SK-N-SH treated with all-trans-retinoic acid at 6 μM for 48 hours (cell line): ENCODE measurements at regions not wholly inside any gene's neighbourhood (a gene's known extent, or its start where the extent isn't known, plus 50 kb on each side); places are given as distances from the start of the nearest gene placed in this dataset.

Experiments
- ATAC-seq: fragments of 200-7000 bp; cut with Tn5 transposase; 3 replicates; pipeline ENCODE4 v1.9.1; 2020; ENCODE audit warnings: mild to moderate bottlenecking, moderate library complexity
- ARNTL ChIP-seq: fragments of 450-650 bp; formaldehyde crosslinking; IDR thresholded peaks from 2 replicates; pipeline ENCODE4 v1.5.0; 2020; ENCODE audit warnings: low read depth, mild to moderate bottlenecking, moderate library complexity, borderline replicate concordance
- BACH2 ChIP-seq: fragments of 250-450 bp; sonication (Bioruptor Pico); IDR thresholded peaks from 2 replicates; pipeline ENCODE4 v1.9.0; 2021; ENCODE audit warnings: mild to moderate bottlenecking, borderline replicate concordance
- CSDC2 ChIP-seq: fragments of 250-450 bp; sonication (Bioruptor Pico); IDR thresholded peaks from 2 replicates; pipeline ENCODE4 v1.5.0; 2020; ENCODE audit warnings: mild to moderate bottlenecking, moderate library complexity
- CSRNP3 ChIP-seq: fragments of 250-450 bp; sonication (Bioruptor Pico); IDR thresholded peaks from 2 replicates; pipeline ENCODE4 v1.5.1; 2021; ENCODE audit warnings: mild to moderate bottlenecking, moderate library complexity
- ESRRG ChIP-seq: fragments of 250-450 bp; sonication (Bioruptor Pico); IDR thresholded peaks from 2 replicates; pipeline ENCODE4 v1.6.1; 2021; ENCODE audit warnings: mild to moderate bottlenecking
- GLIS3 ChIP-seq: fragments of 250-450 bp; sonication (Bioruptor Pico); IDR thresholded peaks from 2 replicates; pipeline ENCODE4 v1.5.0; 2020; ENCODE audit warnings: mild to moderate bottlenecking, moderate library complexity
- ISL1 ChIP-seq: fragments of 250-450 bp; sonication (Bioruptor Pico); IDR thresholded peaks from 2 replicates; pipeline ENCODE4 v2.1.2; 2022; ENCODE audit warnings: mild to moderate bottlenecking, moderate library complexity
- OSR1 ChIP-seq: fragments of 250-450 bp; sonication (Bioruptor Pico); IDR thresholded peaks from 2 replicates; pipeline ENCODE4 v1.8.0; 2022; ENCODE audit warnings: moderate library complexity, mild to moderate bottlenecking, inconsistent platforms
- PPARA ChIP-seq: fragments of 250-450 bp; sonication (Bioruptor Pico); IDR thresholded peaks from 2 replicates; pipeline ENCODE4 v1.5.0; 2020; ENCODE audit warnings: mild to moderate bottlenecking, borderline replicate concordance
- RARB ChIP-seq: fragments of 250-450 bp; sonication (Bioruptor Pico); IDR thresholded peaks from 2 replicates; pipeline ENCODE4 v1.8.0; 2021; ENCODE audit warnings: mild to moderate bottlenecking, moderate library complexity
- SNAI2 ChIP-seq: fragments of 250-450 bp; sonication (Bioruptor Pico); IDR thresholded peaks from 2 replicates; pipeline ENCODE4 v1.5.0; 2020; ENCODE audit warnings: mild to moderate bottlenecking, moderate library complexity
- TCF4 ChIP-seq: fragments of 250-450 bp; sonication (Bioruptor Pico); IDR thresholded peaks from 2 replicates; pipeline ENCODE4 v1.8.0; 2021; ENCODE audit warnings: mild to moderate bottlenecking, moderate library complexity, borderline replicate concordance
- TOX ChIP-seq: fragments of 250-450 bp; sonication (Bioruptor Pico); IDR thresholded peaks from 2 replicates; pipeline ENCODE4 v1.8.0; 2021; ENCODE audit warnings: mild to moderate bottlenecking, moderate library complexity, borderline replicate concordance
- TSHZ2 ChIP-seq: fragments of 250-450 bp; sonication (Bioruptor Pico); IDR thresholded peaks from 2 replicates; pipeline ENCODE4 v1.5.0; 2020; ENCODE audit warnings: mild to moderate bottlenecking, moderate library complexity
- ZC3H10 ChIP-seq: fragments of 250-450 bp; sonication (Bioruptor Pico); IDR thresholded peaks from 2 replicates; pipeline ENCODE4 v1.5.1; 2021; ENCODE audit warnings: mild to moderate bottlenecking, moderate library complexity
- ZFP3 ChIP-seq: fragments of 250-450 bp; sonication (Bioruptor Pico); IDR thresholded peaks from 2 replicates; pipeline ENCODE4 v1.5.0; 2020; ENCODE audit warnings: mild to moderate bottlenecking, moderate library complexity
- ZFP30 ChIP-seq: fragments of 450-650 bp; formaldehyde crosslinking; IDR thresholded peaks from 2 replicates; pipeline ENCODE4 v1.5.0; 2022; ENCODE audit warnings: mild to moderate bottlenecking, moderate library complexity
- ZNF70 ChIP-seq: fragments of 450-650 bp; formaldehyde crosslinking; IDR thresholded peaks from 2 replicates; pipeline ENCODE4 v1.5.0; 2020; ENCODE audit warnings: mild to moderate bottlenecking, moderate library complexity
- ZNF8 ChIP-seq: fragments of 450-650 bp; formaldehyde crosslinking; IDR thresholded peaks from 2 replicates; pipeline ENCODE4 v1.5.0; 2020; ENCODE audit warnings: mild to moderate bottlenecking, moderate library complexity
- TF ChIP-seq, protein P1 (sequence below): fragments of 250-450 bp; sonication (Bioruptor Pico); IDR thresholded peaks from 2 replicates; pipeline ENCODE4 v1.5.1; 2020; ENCODE audit warnings: low read depth, mild to moderate bottlenecking, moderate library complexity
- TF ChIP-seq, protein P2 (sequence below): fragments of 250-450 bp; sonication (Bioruptor Pico); IDR thresholded peaks from 2 replicates; pipeline ENCODE4 v1.8.0; 2021; ENCODE audit warnings: low read depth, mild to moderate bottlenecking, moderate library complexity, borderline replicate concordance
- TF ChIP-seq, protein P3 (sequence below): fragments of 250-450 bp; sonication (Bioruptor Pico); IDR thresholded peaks from 2 replicates; pipeline ENCODE4 v1.8.0; 2020; ENCODE audit warnings: mild to moderate bottlenecking, moderate library complexity, borderline replicate concordance

DNA sequence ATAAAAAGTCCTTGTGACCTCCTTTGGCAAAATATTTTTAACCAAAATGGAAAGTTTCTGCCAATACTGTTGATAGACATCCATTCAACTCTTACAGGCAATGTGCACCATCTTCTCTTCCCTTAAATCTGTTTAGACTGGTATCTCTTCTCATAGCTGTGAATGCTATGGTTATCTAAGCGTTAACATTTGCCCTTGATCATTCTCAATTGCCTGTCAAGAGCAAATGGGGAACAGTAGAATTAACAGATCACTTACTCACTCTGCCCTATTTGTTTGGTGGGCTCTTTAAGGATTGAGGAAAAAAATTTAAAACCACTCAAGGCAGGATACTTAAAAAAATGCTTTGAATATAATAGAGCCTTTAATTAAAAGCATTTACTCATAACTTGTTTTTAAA lies 808.4 kb downstream of the NXPH1 start:
- ATAC-seq: no peak
- TF ChIP-seq ZFP3 (CRISPR knock-in tag) (no peak), ESRRG (CRISPR knock-in tag) (no peak), BACH2 (CRISPR knock-in tag) (no peak), ZFP30 (no peak), ZC3H10 (CRISPR knock-in tag) (no peak), TOX (CRISPR knock-in tag) (no peak), SNAI2 (CRISPR knock-in tag) (no peak), ISL1 (CRISPR knock-in tag) (no peak), CSDC2 (CRISPR knock-in tag) (no peak), GLIS3 (no peak)
- TF ChIP-seq, protein P1, sequence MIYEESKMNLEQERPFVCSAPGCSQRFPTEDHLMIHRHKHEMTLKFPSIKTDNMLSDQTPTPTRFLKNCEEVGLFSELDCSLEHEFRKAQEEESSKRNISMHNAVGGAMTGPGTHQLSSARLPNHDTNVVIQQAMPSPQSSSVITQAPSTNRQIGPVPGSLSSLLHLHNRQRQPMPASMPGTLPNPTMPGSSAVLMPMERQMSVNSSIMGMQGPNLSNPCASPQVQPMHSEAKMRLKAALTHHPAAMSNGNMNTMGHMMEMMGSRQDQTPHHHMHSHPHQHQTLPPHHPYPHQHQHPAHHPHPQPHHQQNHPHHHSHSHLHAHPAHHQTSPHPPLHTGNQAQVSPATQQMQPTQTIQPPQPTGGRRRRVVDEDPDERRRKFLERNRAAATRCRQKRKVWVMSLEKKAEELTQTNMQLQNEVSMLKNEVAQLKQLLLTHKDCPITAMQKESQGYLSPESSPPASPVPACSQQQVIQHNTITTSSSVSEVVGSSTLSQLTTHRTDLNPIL (CRISPR knock-in tag): no peak

- no peak for ATAC-seq
- TF ChIP-seq ARNTL (CRISPR knock-in tag) (no peak), ISL1 (CRISPR knock-in tag) (no peak), RARB (CRISPR knock-in tag) (no peak)
Observed at GRCh38 chr7:9242636-9243035, 809.2 kb downstream of the NXPH1 start.

- ATAC-seq: no peak
- no peak for TF ChIP-seq ARNTL (CRISPR knock-in tag)
- no peak for TF ChIP-seq TCF4 (CRISPR knock-in tag)
- TF ChIP-seq ZNF70: no peak
- no peak for TF ChIP-seq SNAI2 (CRISPR knock-in tag)
- no peak for TF ChIP-seq GLIS3
- no peak for TF ChIP-seq RARB (CRISPR knock-in tag)
- TF ChIP-seq, protein P1 (CRISPR knock-in tag): no peak
- TF ChIP-seq TSHZ2 (CRISPR knock-in tag): no peak
- TF ChIP-seq TOX (CRISPR knock-in tag): no peak
- TF ChIP-seq ZFP3 (CRISPR knock-in tag): no peak
- no peak for TF ChIP-seq BACH2 (CRISPR knock-in tag)
- TF ChIP-seq ZFP30: no peak
- no peak for TF ChIP-seq CSRNP3 (CRISPR knock-in tag)
- no peak for TF ChIP-seq ZC3H10 (CRISPR knock-in tag)
- no peak for TF ChIP-seq ESRRG (CRISPR knock-in tag)
- no peak for TF ChIP-seq ISL1 (CRISPR knock-in tag)
- TF ChIP-seq PPARA (CRISPR knock-in tag): no peak
Observed at GRCh38 chr7:9250876-9251275, 817.5 kb downstream of the NXPH1 start.

DNA sequence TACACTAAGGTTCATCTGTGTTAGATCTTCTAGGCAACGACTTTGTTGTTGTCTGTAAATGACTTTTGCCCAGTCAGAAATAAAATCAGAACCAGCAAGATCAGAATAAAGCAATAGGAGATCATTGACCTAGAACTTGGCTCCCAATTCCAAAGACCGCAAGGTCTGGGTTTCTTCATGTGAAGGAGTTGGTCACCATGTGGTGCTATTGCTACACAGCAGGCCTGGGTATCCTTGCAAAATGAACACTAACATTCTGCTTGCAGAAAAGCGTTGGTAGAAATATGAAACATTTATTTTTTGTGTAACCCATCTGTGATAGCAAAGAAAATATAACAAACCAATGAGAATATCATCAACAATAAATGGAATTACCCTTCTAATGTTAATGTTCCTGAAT lies 831.0 kb downstream of the NXPH1 start:
- no peak for ATAC-seq
- TF ChIP-seq ISL1 (CRISPR knock-in tag): no peak
- TF ChIP-seq, protein P2, sequence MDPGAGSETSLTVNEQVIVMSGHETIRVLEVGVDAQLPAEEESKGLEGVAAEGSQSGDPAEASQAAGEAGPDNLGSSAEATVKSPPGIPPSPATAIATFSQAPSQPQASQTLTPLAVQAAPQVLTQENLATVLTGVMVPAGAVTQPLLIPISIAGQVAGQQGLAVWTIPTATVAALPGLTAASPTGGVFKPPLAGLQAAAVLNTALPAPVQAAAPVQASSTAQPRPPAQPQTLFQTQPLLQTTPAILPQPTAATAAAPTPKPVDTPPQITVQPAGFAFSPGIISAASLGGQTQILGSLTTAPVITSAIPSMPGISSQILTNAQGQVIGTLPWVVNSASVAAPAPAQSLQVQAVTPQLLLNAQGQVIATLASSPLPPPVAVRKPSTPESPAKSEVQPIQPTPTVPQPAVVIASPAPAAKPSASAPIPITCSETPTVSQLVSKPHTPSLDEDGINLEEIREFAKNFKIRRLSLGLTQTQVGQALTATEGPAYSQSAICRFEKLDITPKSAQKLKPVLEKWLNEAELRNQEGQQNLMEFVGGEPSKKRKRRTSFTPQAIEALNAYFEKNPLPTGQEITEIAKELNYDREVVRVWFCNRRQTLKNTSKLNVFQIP: no peak
- TF ChIP-seq PPARA (CRISPR knock-in tag): no peak
- TF ChIP-seq CSDC2 (CRISPR knock-in tag): no peak
- no peak for TF ChIP-seq OSR1 (CRISPR knock-in tag)
- TF ChIP-seq TCF4 (CRISPR knock-in tag): no peak
- TF ChIP-seq ARNTL (CRISPR knock-in tag): no peak
- TF ChIP-seq ZNF8 (CRISPR knock-in tag): no peak
- no peak for TF ChIP-seq BACH2 (CRISPR knock-in tag)
- TF ChIP-seq ZFP3 (CRISPR knock-in tag): no peak
- TF ChIP-seq, protein P3, sequence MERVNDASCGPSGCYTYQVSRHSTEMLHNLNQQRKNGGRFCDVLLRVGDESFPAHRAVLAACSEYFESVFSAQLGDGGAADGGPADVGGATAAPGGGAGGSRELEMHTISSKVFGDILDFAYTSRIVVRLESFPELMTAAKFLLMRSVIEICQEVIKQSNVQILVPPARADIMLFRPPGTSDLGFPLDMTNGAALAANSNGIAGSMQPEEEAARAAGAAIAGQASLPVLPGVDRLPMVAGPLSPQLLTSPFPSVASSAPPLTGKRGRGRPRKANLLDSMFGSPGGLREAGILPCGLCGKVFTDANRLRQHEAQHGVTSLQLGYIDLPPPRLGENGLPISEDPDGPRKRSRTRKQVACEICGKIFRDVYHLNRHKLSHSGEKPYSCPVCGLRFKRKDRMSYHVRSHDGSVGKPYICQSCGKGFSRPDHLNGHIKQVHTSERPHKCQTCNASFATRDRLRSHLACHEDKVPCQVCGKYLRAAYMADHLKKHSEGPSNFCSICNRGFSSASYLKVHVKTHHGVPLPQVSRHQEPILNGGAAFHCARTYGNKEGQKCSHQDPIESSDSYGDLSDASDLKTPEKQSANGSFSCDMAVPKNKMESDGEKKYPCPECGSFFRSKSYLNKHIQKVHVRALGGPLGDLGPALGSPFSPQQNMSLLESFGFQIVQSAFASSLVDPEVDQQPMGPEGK (CRISPR knock-in tag): no peak
